ENCODE measurements at regions not wholly inside any gene's neighbourhood (a gene's known extent, or its start where the extent isn't known, plus 50 kb on each side); places are given as distances from the start of the nearest gene placed in this dataset.
"Not testable (repeated sequence)": the region's sequence is repeated elsewhere in the genome, so short reads cannot be mapped to it uniquely, and the experiment has no call there.

- no peak for DNase-seq
Measured at GRCh38 chr2:8249769-8250168, 432.1 kb upstream of the ID2 start.

- not testable (repeated sequence) for DNase-seq
Measured at GRCh38 chr2:8250290-8250689, 431.6 kb upstream of the ID2 start.

GRCh38 chr2:8251291-8251690 is 430.6 kb upstream of the ID2 start:
- DNase-seq: no peak

- DNase-seq: no peak
Measured at GRCh38 chr2:8251856-8252255, 430.0 kb upstream of the ID2 start.

- DNase-seq: no peak
Measured at GRCh38 chr2:8252997-8253694, 428.7 kb upstream of the ID2 start.

- no peak for DNase-seq
Measured at GRCh38 chr2:8253781-8254180, 428.1 kb upstream of the ID2 start.

GRCh38 chr2:8254214-8254613 is 427.6 kb upstream of the ID2 start:
- DNase-seq: not testable (repeated sequence)

- DNase-seq: no peak
Measured at GRCh38 chr2:8254791-8255447, 426.9 kb upstream of the ID2 start.

- DNase-seq: no peak
Measured at GRCh38 chr2:8255448-8255800, 426.4 kb upstream of the ID2 start.

GRCh38 chr2:8256905-8257304 is 425.0 kb upstream of the ID2 start:
- no peak for DNase-seq

GRCh38 chr2:8257502-8257901 is 424.4 kb upstream of the ID2 start:
- no peak for DNase-seq

- DNase-seq: no peak
Measured at GRCh38 chr2:8258406-8258805, 423.4 kb upstream of the ID2 start.

- DNase-seq: peak in 1 of 2 donors; percentile 28
Measured at GRCh38 chr2:8259106-8259840, 422.6 kb upstream of the ID2 start.

GRCh38 chr2:8259841-8260178 is 422.0 kb upstream of the ID2 start:
- DNase-seq: no peak

GRCh38 chr2:8260213-8260612 is 421.6 kb upstream of the ID2 start:
- no peak for DNase-seq

- no peak for DNase-seq
Measured at GRCh38 chr2:8263901-8264300, 418.0 kb upstream of the ID2 start.

- DNase-seq: no peak
Measured at GRCh38 chr2:8264981-8265380, 416.9 kb upstream of the ID2 start.

- no peak for DNase-seq
Measured at GRCh38 chr2:8265476-8266226, 416.2 kb upstream of the ID2 start.

GRCh38 chr2:8266563-8266962 is 415.3 kb upstream of the ID2 start:
- DNase-seq: no peak

- no peak for DNase-seq
Measured at GRCh38 chr2:8267048-8267447, 414.8 kb upstream of the ID2 start.

GRCh38 chr2:8267721-8268120 is 414.1 kb upstream of the ID2 start:
- no peak for DNase-seq

GRCh38 chr2:8268172-8268783 is 413.6 kb upstream of the ID2 start:
- no peak for DNase-seq

- DNase-seq: no peak
Measured at GRCh38 chr2:8270699-8271098, 411.2 kb upstream of the ID2 start.
